ENCODE measurements at regions not wholly inside any gene's neighbourhood (a gene's known extent, or its start where the extent isn't known, plus 50 kb on each side); places are given as distances from the start of the nearest gene placed in this dataset.

- Mint-ChIP-seq H3K4me1 (no peaks in the 10 kb centered on the region), H3K9me3 (no peaks in the 10 kb centered on the region), H3K36me3 (no peaks in the 10 kb centered on the region), H3K4me3 (no peak overlapping the region), H3K27ac (no peak overlapping the region), H3K27me3 (peaks cover 4% of the 10 kb centered on the region)
- DNase-seq (ENCODE audit: low spot score in 2 of 2) (no peak), ATAC-seq (ENCODE audit: low read depth) (no peak)
Observed at GRCh38 chr13:78777396-78777795, 118.4 kb upstream of the OBI1 start.

DNA sequence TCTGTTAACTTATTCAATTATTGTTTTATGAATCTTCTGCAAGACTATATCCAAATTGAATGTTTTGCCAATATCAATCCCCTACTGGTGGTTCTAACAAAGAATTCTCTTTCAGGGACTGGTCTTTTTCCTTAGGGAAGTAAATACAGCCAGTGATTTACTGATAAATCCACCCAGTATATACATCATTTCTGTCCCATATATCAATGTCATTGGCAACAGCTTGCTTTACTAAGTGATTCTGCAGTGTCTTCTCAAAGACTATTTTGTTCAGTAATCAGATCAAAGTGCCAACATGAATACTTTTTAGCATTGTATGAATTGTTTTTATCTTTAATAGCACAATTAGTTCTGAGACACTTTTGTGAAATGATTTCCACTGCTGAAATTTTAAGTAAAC lies 114.0 kb upstream of the OBI1 start:
- Mint-ChIP-seq H3K27me3 (peaks cover 2% of the 10 kb centered on the region), H3K4me3 (no peak overlapping the region), H3K27ac (no peak overlapping the region), H3K36me3 (no peaks in the 10 kb centered on the region), H3K9me3 (no peaks in the 10 kb centered on the region), H3K4me1 (no peaks in the 10 kb centered on the region)
- ATAC-seq (ENCODE audit: low read depth) (no peak), DNase-seq (ENCODE audit: low spot score in 2 of 2) (no peak)

DNA sequence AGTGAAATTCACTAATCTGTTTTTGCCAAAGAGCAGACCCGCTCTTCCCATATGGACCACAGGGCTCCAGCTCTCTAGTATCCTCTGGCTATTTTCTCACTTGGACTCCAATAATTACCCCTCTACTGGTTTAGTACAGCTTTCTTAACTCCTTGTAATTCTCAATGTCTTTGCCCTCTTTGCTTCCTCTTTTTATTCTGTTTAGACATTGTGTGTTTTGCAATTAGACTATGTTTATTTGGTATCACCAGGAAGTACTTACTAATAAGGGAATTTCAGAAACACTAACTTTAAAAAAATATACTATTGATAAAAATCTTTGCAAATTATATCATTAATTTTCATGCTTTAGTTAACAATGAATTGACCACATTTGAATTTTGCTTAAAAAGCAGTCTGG lies 111.6 kb upstream of the OBI1 start:
- ATAC-seq (ENCODE audit: low read depth) (no peak), DNase-seq (ENCODE audit: low spot score in 2 of 2) (no peak)
- Mint-ChIP-seq H3K27ac (no peak overlapping the region), H3K4me1 (no peaks in the 10 kb centered on the region), H3K9me3 (no peaks in the 10 kb centered on the region), H3K4me3 (no peak overlapping the region), H3K36me3 (no peaks in the 10 kb centered on the region), H3K27me3 (peaks cover 7% of the 10 kb centered on the region)

DNA sequence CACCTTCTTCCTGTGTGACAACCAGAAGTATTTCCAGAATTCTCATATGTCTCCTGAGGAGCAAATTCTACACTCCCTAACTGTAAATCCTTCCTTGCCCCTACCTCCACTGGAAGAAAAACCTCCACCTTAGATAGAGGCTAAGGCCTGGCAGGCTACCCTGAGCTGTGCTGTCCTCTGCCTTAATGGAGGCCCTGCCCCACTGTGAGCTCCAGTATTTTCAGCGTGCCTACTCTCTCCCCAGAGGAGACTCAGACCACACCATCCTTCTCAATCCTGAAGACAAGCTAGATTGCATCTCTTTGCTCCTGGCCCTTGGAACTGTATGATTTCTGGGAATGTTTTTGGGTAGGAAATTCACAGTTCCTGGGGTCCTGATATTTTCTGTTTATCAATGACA lies 110.0 kb upstream of the OBI1 start:
- no peaks in the 10 kb centered on the region for H3K36me3 Mint-ChIP-seq
- no peak overlapping the region for H3K4me3 Mint-ChIP-seq
- peaks cover 7% of the 10 kb centered on the region for H3K27me3 Mint-ChIP-seq
- no peak for ATAC-seq (ENCODE audit: low read depth)
- H3K4me1 Mint-ChIP-seq = no peaks in the 10 kb centered on the region
- DNase-seq (ENCODE audit: low spot score in 2 of 2) = no peak
- H3K9me3 Mint-ChIP-seq = no peaks in the 10 kb centered on the region
- no peak overlapping the region for H3K27ac Mint-ChIP-seq

DNA sequence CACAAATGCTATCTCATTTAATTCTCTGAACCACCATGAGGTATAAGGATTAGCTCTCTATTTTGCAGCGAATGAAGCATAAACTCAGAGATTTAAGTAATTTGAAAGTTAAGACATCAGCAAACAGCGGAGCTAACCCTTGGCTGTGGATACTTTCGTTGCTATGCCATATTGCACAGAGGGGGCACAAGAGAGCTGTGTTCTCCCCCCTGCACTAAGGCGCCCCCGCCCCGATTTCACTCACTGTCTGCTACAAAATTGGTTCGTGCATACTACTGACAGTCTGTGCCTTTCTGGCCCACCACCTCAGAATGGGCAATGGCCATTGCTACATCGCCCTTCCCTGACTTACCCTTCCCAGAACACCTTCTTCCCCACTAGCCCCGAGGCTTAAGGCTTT lies 105.7 kb upstream of the OBI1 start:
- ATAC-seq (ENCODE audit: low read depth) (no peak), DNase-seq (ENCODE audit: low spot score in 2 of 2) (no peak)
- H3K9me3 Mint-ChIP-seq = no peaks in the 10 kb centered on the region
- no peaks in the 10 kb centered on the region for H3K36me3 Mint-ChIP-seq
- H3K4me3 Mint-ChIP-seq = no peak overlapping the region
- peaks cover 7% of the 10 kb centered on the region for H3K27me3 Mint-ChIP-seq
- H3K4me1 Mint-ChIP-seq = no peaks in the 10 kb centered on the region
- no peak overlapping the region for H3K27ac Mint-ChIP-seq

DNA sequence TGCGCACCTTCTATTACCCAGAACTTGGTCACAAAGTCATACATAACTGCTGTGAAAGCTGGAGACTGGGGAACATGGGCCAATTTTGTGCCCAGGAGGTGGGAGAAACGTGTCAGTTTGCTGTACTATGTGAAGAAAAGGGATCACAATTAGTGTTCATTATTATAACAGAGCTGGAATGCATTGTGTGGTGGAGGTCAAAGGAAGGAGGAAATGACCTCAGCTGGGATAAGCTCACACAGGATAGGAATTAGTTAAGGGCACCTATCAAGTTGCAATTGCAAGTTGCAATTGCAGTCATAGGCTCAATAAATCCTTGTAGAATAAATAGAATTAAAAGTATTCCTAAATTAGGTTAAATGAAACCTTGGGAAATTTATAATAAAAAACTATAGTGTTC lies 103.9 kb upstream of the OBI1 start:
- H3K27me3 Mint-ChIP-seq = peaks cover 8% of the 10 kb centered on the region
- no peak overlapping the region for H3K4me3 Mint-ChIP-seq
- DNase-seq (ENCODE audit: low spot score in 2 of 2) (no peak), ATAC-seq (ENCODE audit: low read depth) (no peak)
- H3K27ac Mint-ChIP-seq = no peak overlapping the region
- no peaks in the 10 kb centered on the region for H3K4me1 Mint-ChIP-seq
- H3K9me3 Mint-ChIP-seq = no peaks in the 10 kb centered on the region
- H3K36me3 Mint-ChIP-seq = no peaks in the 10 kb centered on the region

DNA sequence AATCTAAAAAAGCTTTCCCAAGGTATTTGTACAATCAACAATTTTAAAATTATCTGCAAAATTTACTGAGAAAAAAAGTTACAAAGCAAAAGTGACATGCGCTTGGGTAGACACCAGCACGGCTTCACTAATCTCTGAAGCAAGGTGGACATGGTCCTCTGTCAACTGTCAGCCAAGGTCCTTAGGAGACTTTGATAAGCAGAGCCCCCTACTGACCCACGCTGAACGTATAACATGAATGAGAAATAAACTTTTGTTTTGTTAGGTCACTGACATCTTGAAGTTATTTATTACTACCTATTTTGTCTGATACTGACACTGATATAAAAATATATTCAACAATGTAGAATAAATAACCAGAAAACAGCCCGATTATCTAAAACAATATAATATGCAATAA lies 100.7 kb upstream of the OBI1 start:
- H3K36me3 Mint-ChIP-seq = no peaks in the 10 kb centered on the region
- no peak overlapping the region for H3K27ac Mint-ChIP-seq
- no peak overlapping the region for H3K4me3 Mint-ChIP-seq
- H3K4me1 Mint-ChIP-seq = no peaks in the 10 kb centered on the region
- ATAC-seq (ENCODE audit: low read depth) = no peak
- H3K9me3 Mint-ChIP-seq = no peaks in the 10 kb centered on the region
- H3K27me3 Mint-ChIP-seq = peaks cover 3% of the 10 kb centered on the region
- DNase-seq (ENCODE audit: low spot score in 2 of 2) = no peak

DNA sequence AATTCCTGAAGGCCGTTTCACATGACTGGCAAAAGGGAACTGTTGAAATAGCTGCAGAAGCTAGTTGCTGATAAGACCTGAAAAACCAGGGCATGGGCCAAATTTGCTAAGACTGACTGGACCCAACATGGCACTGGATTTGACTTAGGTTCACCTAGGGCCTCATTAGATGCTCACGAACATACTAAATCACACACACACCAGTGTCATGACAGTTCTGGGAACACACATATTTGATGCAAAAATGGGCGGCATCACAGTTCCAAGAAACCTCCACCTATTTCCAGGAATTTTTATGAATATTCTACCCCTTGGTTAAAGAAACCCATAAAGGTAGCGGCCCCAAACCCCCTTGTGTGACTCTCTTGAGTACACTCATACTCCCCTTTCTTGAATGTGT lies 99.6 kb upstream of the OBI1 start:
- no peak for DNase-seq (ENCODE audit: low spot score in 2 of 2)
- Mint-ChIP-seq H3K4me1 (no peaks in the 10 kb centered on the region), H3K36me3 (no peaks in the 10 kb centered on the region), H3K27me3 (peaks cover 3% of the 10 kb centered on the region), H3K27ac (no peak overlapping the region), H3K9me3 (no peaks in the 10 kb centered on the region), H3K4me3 (no peak overlapping the region)
- ATAC-seq (ENCODE audit: low read depth) = no peak

- H3K27ac Mint-ChIP-seq = no peak overlapping the region
- no peak for DNase-seq (ENCODE audit: low spot score in 2 of 2)
- no peak for ATAC-seq (ENCODE audit: low read depth)
- no peaks in the 10 kb centered on the region for H3K4me1 Mint-ChIP-seq
- no peak overlapping the region for H3K4me3 Mint-ChIP-seq
- no peaks in the 10 kb centered on the region for H3K9me3 Mint-ChIP-seq
- H3K27me3 Mint-ChIP-seq = peaks cover 7% of the 10 kb centered on the region
- no peaks in the 10 kb centered on the region for H3K36me3 Mint-ChIP-seq
Observed at GRCh38 chr13:78753435-78753834, 94.5 kb upstream of the OBI1 start.

- Mint-ChIP-seq H3K27ac (no peak overlapping the region), H3K4me3 (no peak overlapping the region), H3K9me3 (no peaks in the 10 kb centered on the region), H3K27me3 (peaks cover 7% of the 10 kb centered on the region), H3K4me1 (no peaks in the 10 kb centered on the region), H3K36me3 (no peaks in the 10 kb centered on the region)
- DNase-seq (ENCODE audit: low spot score in 2 of 2) = no peak
- no peak for ATAC-seq (ENCODE audit: low read depth)
Observed at GRCh38 chr13:78750735-78751134, 91.8 kb upstream of the OBI1 start.

- no peaks in the 10 kb centered on the region for H3K9me3 Mint-ChIP-seq
- DNase-seq (ENCODE audit: low spot score in 2 of 2) (no peak), ATAC-seq (ENCODE audit: low read depth) (no peak)
- H3K36me3 Mint-ChIP-seq = no peaks in the 10 kb centered on the region
- no peak overlapping the region for H3K4me3 Mint-ChIP-seq
- H3K27me3 Mint-ChIP-seq = peaks cover 10% of the 10 kb centered on the region
- no peak overlapping the region for H3K27ac Mint-ChIP-seq
- H3K4me1 Mint-ChIP-seq = no peaks in the 10 kb centered on the region
Observed at GRCh38 chr13:78743973-78744372, 85.0 kb upstream of the OBI1 start.

DNA sequence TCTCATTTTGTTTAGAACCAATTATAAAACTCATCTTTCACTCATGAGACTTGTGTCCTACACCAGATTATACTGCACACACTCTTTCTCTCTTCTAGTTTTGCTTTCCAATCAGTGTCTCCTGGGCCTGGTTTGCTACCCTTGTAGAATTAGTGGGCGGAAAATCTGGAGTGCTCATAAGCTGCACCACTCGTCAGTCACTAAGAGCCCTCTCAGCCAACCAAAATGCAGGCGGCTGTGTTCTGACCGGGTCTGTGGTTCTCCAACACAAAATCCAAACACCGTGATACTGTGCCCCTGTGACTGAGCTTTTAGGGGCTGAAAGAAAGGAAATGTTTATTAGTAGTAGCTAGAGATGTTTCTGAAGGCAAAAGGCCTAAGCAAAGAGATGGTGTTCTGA lies 83.7 kb upstream of the OBI1 start:
- H3K4me3 Mint-ChIP-seq = no peak overlapping the region
- DNase-seq (ENCODE audit: low spot score in 2 of 2) (no peak), ATAC-seq (ENCODE audit: low read depth) (no peak)
- no peaks in the 10 kb centered on the region for H3K36me3 Mint-ChIP-seq
- no peaks in the 10 kb centered on the region for H3K9me3 Mint-ChIP-seq
- H3K4me1 Mint-ChIP-seq = no peaks in the 10 kb centered on the region
- H3K27ac Mint-ChIP-seq = no peak overlapping the region
- H3K27me3 Mint-ChIP-seq = peaks cover 10% of the 10 kb centered on the region

DNA sequence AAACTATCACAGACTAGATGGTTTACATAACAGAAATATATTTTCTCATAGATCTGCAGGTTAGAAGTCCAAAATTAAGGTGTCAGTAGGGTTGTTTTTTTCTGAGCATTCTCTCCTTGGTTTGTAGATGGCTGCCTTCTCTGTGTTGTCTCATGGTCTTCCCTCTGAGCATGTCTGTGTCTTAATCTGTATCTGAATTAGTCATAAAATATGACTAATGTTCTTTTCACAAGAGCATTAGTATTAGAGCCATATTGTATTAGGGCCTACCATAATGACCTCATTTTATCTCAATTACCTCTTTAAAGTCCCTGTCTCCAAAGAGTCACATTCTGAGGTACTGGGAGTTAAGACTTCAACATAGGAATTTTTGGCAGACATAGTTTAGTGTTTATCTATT lies 77.2 kb upstream of the OBI1 start:
- H3K9me3 Mint-ChIP-seq = no peaks in the 10 kb centered on the region
- no peak for ATAC-seq (ENCODE audit: low read depth)

DNA sequence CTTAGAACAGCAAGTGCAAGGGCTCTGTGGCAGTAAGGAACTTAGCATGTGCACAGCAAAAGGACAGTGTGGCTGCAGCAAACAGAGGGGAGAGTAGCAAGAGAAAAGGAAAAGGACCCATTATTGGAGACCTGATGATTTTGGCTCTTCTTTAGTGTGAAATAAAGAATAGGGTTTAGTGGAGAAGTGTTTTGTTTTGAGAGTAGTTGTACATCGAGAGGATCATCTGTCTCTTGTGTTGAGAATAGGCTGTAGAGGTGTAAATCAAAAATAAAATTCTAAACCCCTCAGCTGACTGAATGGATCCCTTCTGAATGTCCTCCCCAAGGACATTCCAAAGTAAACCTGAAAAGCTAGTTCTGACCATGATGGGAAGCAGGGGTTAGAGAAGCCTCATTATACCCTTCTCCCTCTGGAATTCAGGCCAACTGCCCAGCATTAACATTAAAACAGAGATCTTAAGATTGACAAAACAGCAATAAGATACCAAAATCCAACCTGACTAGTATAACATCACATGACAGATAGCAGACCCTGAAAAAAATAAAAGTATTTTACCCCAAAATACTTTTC lies 73.6 kb upstream of the OBI1 start:
- Mint-ChIP-seq H3K9me3 (no peaks in the 10 kb centered on the region), H3K4me1 (no peaks in the 10 kb centered on the region), H3K27me3 (peaks cover 10% of the 10 kb centered on the region), H3K4me3 (no peak overlapping the region), H3K27ac (no peak overlapping the region), H3K36me3 (no peaks in the 10 kb centered on the region)
- no peak for ATAC-seq (ENCODE audit: low read depth)
- DNase-seq (ENCODE audit: low spot score in 2 of 2) = no peak

More for the DNA sequence above, 77.2 kb upstream of the OBI1 start:
- no peaks in the 10 kb centered on the region for H3K4me1 Mint-ChIP-seq
- H3K27ac Mint-ChIP-seq = no peak overlapping the region
- DNase-seq (ENCODE audit: low spot score in 2 of 2) = no peak
- H3K27me3 Mint-ChIP-seq = peaks cover 9% of the 10 kb centered on the region
- no peak overlapping the region for H3K4me3 Mint-ChIP-seq
- H3K36me3 Mint-ChIP-seq = no peaks in the 10 kb centered on the region

- no peak for DNase-seq (ENCODE audit: low spot score in 2 of 2)
- no peaks in the 10 kb centered on the region for H3K36me3 Mint-ChIP-seq
- H3K27me3 Mint-ChIP-seq = peaks cover 12% of the 10 kb centered on the region
- no peak for ATAC-seq (ENCODE audit: low read depth)
- H3K4me3 Mint-ChIP-seq = no peak overlapping the region
- no peaks in the 10 kb centered on the region for H3K4me1 Mint-ChIP-seq
- H3K9me3 Mint-ChIP-seq = peaks cover 2% of the 10 kb centered on the region
- no peak overlapping the region for H3K27ac Mint-ChIP-seq
Observed at GRCh38 chr13:78722700-78723099, 63.7 kb upstream of the OBI1 start.
